Neural progenitor cell (in vitro differentiated cells): ENCODE measurements at regions not wholly inside any gene's neighbourhood (a gene's known extent, or its start where the extent isn't known, plus 50 kb on each side); places are given as distances from the start of the nearest gene placed in this dataset.

Source experiments
- DNase-seq: peaks from one replicate; pipeline ENCODE4 v3.0.0-alpha.2; 2016; ENCODE audit warnings: low spot score
- H2AFZ ChIP-seq: fragments of 200-600 bp; sonication (generic); replicated peaks from 2 replicates; pipeline ENCODE4 v1.6.1; 2016; ENCODE audit warnings: antibody characterized with exemption
- H3F3A ChIP-seq: fragments of 200-600 bp; sonication (generic); 2 replicates; pipeline ENCODE4 v1.6.1; 2016; ENCODE audit warnings: antibody characterized with exemption, low read depth
- H3K27ac ChIP-seq: fragments of 200-600 bp; sonication (generic); 2 replicates; pipeline ENCODE4 v1.5.1; 2016; ENCODE audit warnings: mild to moderate bottlenecking
- H3K27me3 ChIP-seq: fragments of 200-600 bp; sonication (generic); 2 replicates; pipeline ENCODE4 v1.6.1; 2016; ENCODE audit warnings: mild to moderate bottlenecking, moderate library complexity
- H3K36me3 ChIP-seq: fragments of 200-600 bp; sonication (generic); 2 replicates; pipeline ENCODE4 v1.5.1; 2016
- H3K4me1 ChIP-seq: fragments of 200-600 bp; sonication (generic); 2 replicates; pipeline ENCODE4 v1.6.1; 2016; ENCODE audit warnings: mixed run types
- H3K4me2 ChIP-seq: fragments of 200-600 bp; sonication (generic); 2 replicates; pipeline ENCODE4 v1.6.1; 2016
- H3K4me3 ChIP-seq: fragments of 200-600 bp; sonication (generic); 2 replicates; pipeline ENCODE4 v1.5.1; 2016
- H3K79me2 ChIP-seq: fragments of 200-600 bp; sonication (generic); 2 replicates; pipeline ENCODE4 v1.6.1; 2016; ENCODE audit warnings: low read depth
- H3K9ac ChIP-seq: fragments of 200-600 bp; sonication (generic); 2 replicates; pipeline ENCODE4 v1.6.1; 2016
- H3K9me3 ChIP-seq: fragments of 200-600 bp; sonication (generic); 2 replicates; pipeline ENCODE4 v1.5.1; 2016; ENCODE audit warnings: low read depth
- H4K20me1 ChIP-seq: fragments of 200-600 bp; sonication (generic); 2 replicates; pipeline ENCODE4 v1.6.1; 2016; ENCODE audit warnings: low read depth
- H3K27ac Mint-ChIP-seq: 3 replicates; pipeline ENCODE4 v1.8.0; 2021; ENCODE audit warnings: mixed read lengths
- H3K27me3 Mint-ChIP-seq: 2 replicates; pipeline ENCODE4 v1.8.0; 2022; ENCODE audit warnings: low read depth, mild to moderate bottlenecking, inconsistent platforms, moderate library complexity, mixed read lengths; ENCODE audit not compliant: insufficient read depth
- H3K36me3 Mint-ChIP-seq: 3 replicates; pipeline ENCODE4 v1.8.0; 2021; ENCODE audit warnings: mixed read lengths
- H3K4me1 Mint-ChIP-seq: 3 replicates; pipeline ENCODE4 v1.8.0; 2021; ENCODE audit warnings: mixed read lengths
- H3K4me3 Mint-ChIP-seq: 3 replicates; pipeline ENCODE4 v1.8.0; 2021; ENCODE audit warnings: mild to moderate bottlenecking, moderate library complexity, mixed read lengths
- H3K9me3 Mint-ChIP-seq: 3 replicates; pipeline ENCODE4 v1.8.0; 2020; ENCODE audit warnings: mixed read lengths
- CTCF ChIP-seq: fragments of 200-600 bp; sonication (generic); IDR thresholded peaks from 2 replicates; pipeline ENCODE4 v1.5.1; 2017; ENCODE audit warnings: antibody characterized with exemption, mild to moderate bottlenecking
- EZH2 ChIP-seq: fragments of 200-600 bp; sonication (generic); IDR thresholded peaks from 2 replicates; pipeline ENCODE4 v1.6.1; 2017; ENCODE audit warnings: antibody characterized with exemption, mild to moderate bottlenecking, moderate library complexity
- EZH2phosphoT487 ChIP-seq: fragments of 200-600 bp; sonication (generic); IDR thresholded peaks from 2 replicates; pipeline ENCODE4 v1.6.1; 2017; ENCODE audit warnings: antibody characterized with exemption

GRCh38 chr12:89895101-89895500, 186.5 kb upstream of the ATP2B1 start:
- Mint-ChIP-seq H3K4me1 (peaks cover 14% of the 10 kb centered on the region), H3K9me3 (peaks cover 8% of the 10 kb centered on the region), H3K36me3 (peaks cover 6% of the 10 kb centered on the region), H3K27ac (no peak overlapping the region), H3K27me3 (peaks cover 5% of the 10 kb centered on the region), H3K4me3 (no peak overlapping the region)
- no peak overlapping the region for H3K27ac ChIP-seq
- no peaks in the 10 kb centered on the region for H3K36me3 ChIP-seq
- H3K27me3 ChIP-seq, result no peaks in the 10 kb centered on the region
- no peak for DNase-seq
- no peak for TF ChIP-seq EZH2phosphoT487
- no peak for TF ChIP-seq CTCF
- no peak for TF ChIP-seq EZH2
- H2AFZ ChIP-seq, result no peak overlapping the region
- no peaks in the 10 kb centered on the region for H3K79me2 ChIP-seq
- H4K20me1 ChIP-seq, result no peaks in the 10 kb centered on the region
- peaks cover 24% of the 10 kb centered on the region for H3K4me1 ChIP-seq
- no peak overlapping the region for H3K4me2 ChIP-seq
- H3K9me3 ChIP-seq, result no peaks in the 10 kb centered on the region
- peaks cover 14% of the 10 kb centered on the region for H3F3A ChIP-seq
- H3K4me3 ChIP-seq, result no peak overlapping the region
- H3K9ac ChIP-seq, result no peak overlapping the region

DNA sequence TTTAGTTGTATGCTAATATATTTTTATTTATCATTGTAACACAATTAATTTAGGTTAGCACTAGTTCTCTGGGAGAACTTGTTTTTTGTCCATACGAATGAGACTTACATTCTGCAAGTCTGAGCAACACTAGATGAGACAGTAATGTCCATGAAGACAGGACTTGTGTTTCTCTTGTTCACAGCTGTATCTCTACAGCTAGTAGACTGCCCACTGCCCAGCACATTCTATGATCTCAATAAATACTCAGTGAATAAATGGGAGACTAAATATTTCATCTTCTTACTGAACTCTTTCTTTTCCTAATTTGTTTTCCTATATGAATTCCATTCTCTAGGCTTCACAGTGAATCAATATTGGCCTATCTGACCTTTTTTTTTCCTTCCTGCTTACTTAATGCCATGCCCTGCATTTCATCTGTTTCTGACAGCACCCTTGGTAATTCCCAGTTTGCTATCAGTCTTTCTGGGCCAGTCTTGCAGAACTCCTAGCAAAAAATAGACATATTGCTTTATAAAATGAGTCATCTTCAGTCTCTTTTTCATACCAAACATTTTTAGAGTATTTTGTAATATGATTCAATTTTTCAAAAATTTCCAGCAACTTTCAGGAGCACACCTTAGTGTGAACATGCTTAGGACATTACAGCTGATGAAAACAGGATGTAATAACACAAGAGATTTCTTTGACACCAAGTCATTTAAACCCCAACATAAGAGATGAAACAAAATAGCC, 185.5 kb upstream of the ATP2B1 start:
- Histone ChIP-seq H2AFZ (no peak overlapping the region), H3F3A (peaks cover 6% of the 10 kb centered on the region), H3K4me2 (no peak overlapping the region)

DNA sequence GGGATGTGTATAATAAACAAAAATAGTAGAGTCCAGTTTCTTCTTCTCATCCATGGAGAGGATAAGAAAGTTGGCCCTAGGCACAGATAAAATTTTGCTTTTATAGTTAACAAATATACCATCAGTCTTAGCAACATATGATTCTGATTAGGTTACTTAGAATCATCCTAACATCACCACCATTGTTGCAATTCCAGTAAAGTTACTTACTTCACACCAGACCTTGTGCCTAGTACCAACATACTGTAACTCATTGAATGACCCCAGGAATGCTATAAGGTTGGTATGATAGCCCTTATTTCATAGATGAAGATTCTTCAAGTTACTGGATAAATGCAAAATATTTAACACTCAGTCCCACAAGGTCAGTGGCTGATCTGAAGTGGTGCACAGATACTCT, 183.8 kb upstream of the ATP2B1 start:
- Histone ChIP-seq H3K27me3 (no peaks in the 10 kb centered on the region), H3K4me2 (no peak overlapping the region), H3K36me3 (no peaks in the 10 kb centered on the region), H3K4me3 (no peak overlapping the region), H3K9me3 (no peaks in the 10 kb centered on the region), H4K20me1 (no peaks in the 10 kb centered on the region), H3K79me2 (no peaks in the 10 kb centered on the region), H3F3A (no peaks in the 10 kb centered on the region), H3K4me1 (no peaks in the 10 kb centered on the region), H2AFZ (no peak overlapping the region), H3K27ac (no peak overlapping the region), H3K9ac (no peak overlapping the region)
- H3K27me3 Mint-ChIP-seq, result peaks cover 5% of the 10 kb centered on the region
- H3K4me3 Mint-ChIP-seq, result no peak overlapping the region
- no peak for DNase-seq
- H3K27ac Mint-ChIP-seq, result no peak overlapping the region
- TF ChIP-seq CTCF, result no peak
- TF ChIP-seq EZH2phosphoT487, result no peak
- peaks cover 8% of the 10 kb centered on the region for H3K4me1 Mint-ChIP-seq
- H3K36me3 Mint-ChIP-seq, result peaks cover 10% of the 10 kb centered on the region
- H3K9me3 Mint-ChIP-seq, result peaks cover 14% of the 10 kb centered on the region

More for the DNA sequence above, 185.5 kb upstream of the ATP2B1 start:
- H3K36me3 ChIP-seq, result no peaks in the 10 kb centered on the region
- Mint-ChIP-seq H3K4me3 (no peak overlapping the region), H3K4me1 (peaks cover 8% of the 10 kb centered on the region), H3K27me3 (peaks cover 5% of the 10 kb centered on the region), H3K9me3 (peaks cover 15% of the 10 kb centered on the region), H3K36me3 (peaks cover 9% of the 10 kb centered on the region), H3K27ac (no peak overlapping the region)
- H3K27me3 ChIP-seq, result no peaks in the 10 kb centered on the region
- no peaks in the 10 kb centered on the region for H3K9me3 ChIP-seq
- DNase-seq, result no peak
- no peaks in the 10 kb centered on the region for H3K79me2 ChIP-seq
- no peak overlapping the region for H3K4me3 ChIP-seq
- no peak overlapping the region for H3K27ac ChIP-seq
- H4K20me1 ChIP-seq, result no peaks in the 10 kb centered on the region
- H3K4me1 ChIP-seq, result peaks cover 14% of the 10 kb centered on the region
- H3K9ac ChIP-seq, result no peak overlapping the region
- no peak for TF ChIP-seq EZH2
- TF ChIP-seq EZH2phosphoT487, result no peak
- TF ChIP-seq CTCF, result no peak
